Stimulated activated CD4-positive, alpha-beta T cell treated with anti-CD3 and anti-CD28 coated beads, TNF-alpha, amount 100 ng/mL, for 4 hours (primary cell): ENCODE measurements at regions not wholly inside any gene's neighbourhood (a gene's known extent, or its start where the extent isn't known, plus 50 kb on each side); places are given as distances from the start of the nearest gene placed in this dataset.
"Not testable (repeated sequence)": the region's sequence is repeated elsewhere in the genome, so short reads cannot be mapped to it uniquely, and the experiment has no call there.

ENCODE experiments used
- DNase-seq, 3 experiments: peaks; one replicate each; pipeline ENCODE4 v3.0.0-alpha.2; 2020; ENCODE audit warnings: low read depth in 3 of 3

- DNase-seq = no peak
Observed at GRCh38 chr2:199131876-199132275, 325.9 kb downstream of the SATB2 start.

- no peak for DNase-seq
Observed at GRCh38 chr2:199131136-199131655, 326.5 kb downstream of the SATB2 start.

- no peak for DNase-seq
Observed at GRCh38 chr2:199130501-199130900, 327.2 kb downstream of the SATB2 start.

GRCh38 chr2:199128476-199129229, 329.1 kb downstream of the SATB2 start:
- no peak for DNase-seq

- no peak for DNase-seq
Observed at GRCh38 chr2:199119796-199120195, 337.9 kb downstream of the SATB2 start.

GRCh38 chr2:199118673-199119112, 339.0 kb downstream of the SATB2 start:
- DNase-seq = no peak

GRCh38 chr2:199115169-199115568, 342.6 kb downstream of the SATB2 start:
- DNase-seq = no peak

GRCh38 chr2:199113111-199113510, 344.6 kb downstream of the SATB2 start:
- no peak for DNase-seq

GRCh38 chr2:199111458-199111857, 346.3 kb downstream of the SATB2 start:
- DNase-seq = no peak

- no peak for DNase-seq
Observed at GRCh38 chr2:199108056-199108455, 349.7 kb downstream of the SATB2 start.

- no peak for DNase-seq
Observed at GRCh38 chr2:199105826-199106225, 351.9 kb downstream of the SATB2 start.

GRCh38 chr2:199101487-199101886, 356.3 kb downstream of the SATB2 start:
- no peak for DNase-seq

- DNase-seq = no peak
Observed at GRCh38 chr2:199100326-199101110, 357.2 kb downstream of the SATB2 start.

- DNase-seq = no peak
Observed at GRCh38 chr2:199092419-199092818, 365.3 kb downstream of the SATB2 start.

- no peak for DNase-seq
Observed at GRCh38 chr2:199085261-199085660, 372.5 kb downstream of the SATB2 start.

- DNase-seq = no peak
Observed at GRCh38 chr2:199070322-199070949, 387.3 kb downstream of the SATB2 start.

GRCh38 chr2:199064201-199064600, 393.5 kb downstream of the SATB2 start:
- DNase-seq = no peak

- DNase-seq = no peak
Observed at GRCh38 chr2:199057936-199058335, 399.8 kb downstream of the SATB2 start.

GRCh38 chr2:199055336-199055735, 402.4 kb downstream of the SATB2 start:
- DNase-seq = no peak

GRCh38 chr2:199042660-199043379, 414.9 kb downstream of the SATB2 start:
- DNase-seq = no peak

GRCh38 chr2:199040522-199040921, 417.2 kb downstream of the SATB2 start:
- no peak for DNase-seq

- not testable (repeated sequence) for DNase-seq
Observed at GRCh38 chr2:199033761-199034160, 424.0 kb downstream of the SATB2 start.
